Psoas muscle (tissue), 7 donors: ENCODE measurements at regions not wholly inside any gene's neighbourhood (a gene's known extent, or its start where the extent isn't known, plus 50 kb on each side); places are given as distances from the start of the nearest gene placed in this dataset.
"Not testable (repeated sequence)": the region's sequence is repeated elsewhere in the genome, so short reads cannot be mapped to it uniquely, and the experiment has no call there.

Experiments used
- ATAC-seq, 4 donors: fragments of 200-7000 bp; cut with Tn5 transposase; one replicate each; pipeline ENCODE4 v1.9.1; 2020; ENCODE audit warnings: moderate library complexity in 3 of 4, mild to moderate bottlenecking in 2 of 4
- DNase-seq, 2 donors: peaks; one replicate each; pipeline ENCODE4 v3.0.0-alpha.2; 2020
- H3K27ac ChIP-seq: fragments of 200-600 bp; one replicate; pipeline ENCODE4 v1.8.0; 2022
- H3K27me3 ChIP-seq, 3 donors: fragments of 200-600 bp in 1 of 3; one replicate each; pipeline versions ENCODE4 v1.6.1 to v1.8.0; 2013 to 2022; ENCODE audit warnings: low read length in 2 of 3, mild to moderate bottlenecking in 2 of 3, moderate library complexity in 1 of 3; ENCODE audit not compliant: insufficient read depth in 3 of 3
- H3K36me3 ChIP-seq, 2 donors: fragments of 200-600 bp in 1 of 2; one replicate each; pipeline versions ENCODE4 v1.6.1 to v1.8.0; 2013 to 2022; ENCODE audit warnings: low read depth in 1 of 2, mild to moderate bottlenecking in 1 of 2, moderate library complexity in 1 of 2; ENCODE audit not compliant: insufficient read depth in 1 of 2
- H3K4me1 ChIP-seq: fragments of 200-600 bp; one replicate; pipeline ENCODE4 v1.8.0; 2022
- H3K4me3 ChIP-seq: fragments of 200-600 bp; one replicate; pipeline ENCODE4 v1.8.0; 2022; ENCODE audit warnings: mild to moderate bottlenecking
- H3K9me3 ChIP-seq: fragments of 200-600 bp; one replicate; pipeline ENCODE4 v1.8.0; 2022
- WGBS, 3 donors: extraction: QIAGEN DNeasy Blood & Tissue Kit; methylation state at CpG; one replicate each; pipeline versions ENCODE4 v1.1.6 to v1.1.7; 2013; 5-methylcytosine and 5-hydroxymethylcytosine counted together
- intact Hi-C, 2 donors: fragments of 100-400 bp; cut with DNase I; formaldehyde crosslinking; loops; one replicate each; pipeline versions ENCODE4 v1.11.0 to v1.14.2; 2022
- TF ChIP-seq, protein P1 (sequence below): fragments of 200-600 bp; IDR thresholded peaks from one replicate; pipeline ENCODE4 v1.8.0; 2022; ENCODE audit warnings: antibody characterized with exemption
- donor health status: healthy with polysubstance abuse.
- donor health status: DM: no; HTN: no; CAD: no; lungs with moderate emphysema.
- donor health status: Bipolar disorder and iron deficiency.
- donor health status: healthy.
- donor health status: DM: yes; HTN: yes; CAD: no.
- donor health status: DM: no; HTN: no; CAD: no.
- donor health status: DM: yes; HTN: yes; CAD: no.

DNA sequence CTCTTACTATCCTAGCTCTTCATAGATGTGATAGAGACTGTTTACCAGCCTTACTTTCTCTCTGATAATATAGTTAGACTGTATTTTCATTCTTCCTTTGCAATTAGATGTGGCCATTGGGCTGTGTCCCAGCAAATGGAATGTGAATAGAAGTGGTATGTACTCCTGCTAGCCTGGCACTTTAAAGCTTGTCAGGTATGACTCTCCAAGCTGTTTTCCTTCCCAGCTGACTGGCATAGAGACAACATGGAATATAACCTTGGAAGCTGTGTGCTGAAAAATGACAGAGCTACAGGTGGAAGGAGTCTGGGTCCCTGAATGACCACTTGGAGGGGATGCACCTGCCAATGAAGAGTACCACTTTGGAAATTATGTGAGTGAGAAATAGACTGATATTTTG, 116.2 kb downstream of the DIRAS2 start:
- H3K4me1 ChIP-seq = no peaks in the 10 kb centered on the region
- no peak for ATAC-seq
- TF ChIP-seq, protein P1, sequence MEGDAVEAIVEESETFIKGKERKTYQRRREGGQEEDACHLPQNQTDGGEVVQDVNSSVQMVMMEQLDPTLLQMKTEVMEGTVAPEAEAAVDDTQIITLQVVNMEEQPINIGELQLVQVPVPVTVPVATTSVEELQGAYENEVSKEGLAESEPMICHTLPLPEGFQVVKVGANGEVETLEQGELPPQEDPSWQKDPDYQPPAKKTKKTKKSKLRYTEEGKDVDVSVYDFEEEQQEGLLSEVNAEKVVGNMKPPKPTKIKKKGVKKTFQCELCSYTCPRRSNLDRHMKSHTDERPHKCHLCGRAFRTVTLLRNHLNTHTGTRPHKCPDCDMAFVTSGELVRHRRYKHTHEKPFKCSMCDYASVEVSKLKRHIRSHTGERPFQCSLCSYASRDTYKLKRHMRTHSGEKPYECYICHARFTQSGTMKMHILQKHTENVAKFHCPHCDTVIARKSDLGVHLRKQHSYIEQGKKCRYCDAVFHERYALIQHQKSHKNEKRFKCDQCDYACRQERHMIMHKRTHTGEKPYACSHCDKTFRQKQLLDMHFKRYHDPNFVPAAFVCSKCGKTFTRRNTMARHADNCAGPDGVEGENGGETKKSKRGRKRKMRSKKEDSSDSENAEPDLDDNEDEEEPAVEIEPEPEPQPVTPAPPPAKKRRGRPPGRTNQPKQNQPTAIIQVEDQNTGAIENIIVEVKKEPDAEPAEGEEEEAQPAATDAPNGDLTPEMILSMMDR = no peak
- no peaks in the 10 kb centered on the region for H3K9me3 ChIP-seq
- peaks cover 0 to 5% (median 3%) of the 10 kb centered on the region in 3 donors for H3K27me3 ChIP-seq
- intact Hi-C loops = no loop called here
- H3K27ac ChIP-seq = no peak overlapping the region
- DNase-seq = no peak
- no peaks in the 10 kb centered on the region for H3K36me3 ChIP-seq
- no peak overlapping the region for H3K4me3 ChIP-seq

DNA sequence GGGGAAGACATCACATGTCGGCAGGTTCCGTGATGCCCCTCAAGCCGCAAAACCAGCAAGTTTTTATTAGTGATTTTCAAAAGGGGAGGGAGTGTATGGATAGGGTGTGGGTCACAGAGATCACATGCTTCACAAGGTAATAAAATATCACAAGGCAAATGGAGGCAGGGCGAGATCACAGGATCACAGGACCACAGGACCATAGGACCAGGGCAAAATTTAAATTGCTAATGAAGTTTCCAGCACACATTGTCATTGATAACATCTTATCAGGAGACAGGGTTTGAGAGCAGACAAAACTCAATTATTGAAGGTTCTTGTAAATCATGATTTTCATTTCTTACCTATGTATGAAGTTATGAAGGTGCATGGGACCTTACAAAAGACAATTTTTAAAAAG, 106.5 kb downstream of the DIRAS2 start:
- H3K27ac ChIP-seq, intact Hi-C loops, DNase-seq, H3K27me3 ChIP-seq, H3K36me3 ChIP-seq, H3K4me3 ChIP-seq, ATAC-seq, H3K4me1 ChIP-seq, H3K9me3 ChIP-seq: not testable (repeated sequence)
- WGBS, 3 donors = 78 to 80% (median 79%) methylated on average over 4 of the region's 4 CpGs

DNA sequence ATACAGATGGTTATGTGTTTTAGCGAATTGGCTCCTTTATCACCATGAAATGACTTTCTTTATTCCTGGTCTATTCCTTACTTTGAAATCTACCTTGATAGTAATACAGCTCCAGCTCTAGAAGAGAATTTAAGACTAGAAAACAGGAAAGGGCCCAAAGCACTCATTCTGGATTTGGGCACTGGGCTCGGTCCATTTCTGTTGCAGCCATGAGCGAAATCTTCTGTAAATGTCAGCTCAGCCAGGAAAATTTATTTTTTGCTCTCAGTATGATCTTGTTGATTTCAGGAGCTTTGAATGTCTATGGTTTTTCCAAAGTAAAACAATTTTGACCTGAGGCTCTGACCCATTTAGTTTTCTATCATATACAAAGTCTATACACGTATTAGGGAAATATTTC, 104.1 kb downstream of the DIRAS2 start:
- TF ChIP-seq, protein P1 = no peak
- no peak overlapping the region for H3K27ac ChIP-seq

DNA sequence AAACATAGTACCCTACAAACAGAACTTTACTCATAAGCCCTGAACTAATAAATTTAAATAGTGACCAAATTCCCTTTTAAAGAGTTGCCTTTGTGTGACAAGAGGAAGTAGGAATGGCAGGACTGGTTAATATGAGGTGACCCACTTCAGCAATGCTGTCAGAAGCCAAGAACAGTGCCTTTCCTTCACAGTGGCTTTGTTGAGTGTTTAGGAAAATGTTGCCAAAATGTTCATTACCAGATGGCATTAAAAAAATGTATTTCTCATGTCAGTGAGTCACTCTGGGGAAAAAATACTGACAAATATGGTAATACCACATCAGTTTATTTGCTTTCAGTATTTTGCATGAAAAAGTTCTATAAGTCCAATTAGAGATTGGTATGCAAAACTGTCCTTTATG, 103.3 kb downstream of the DIRAS2 start:
- no peaks in the 10 kb centered on the region for H3K36me3 ChIP-seq
- DNase-seq (no peak), ATAC-seq (no peak)
- H3K27ac ChIP-seq = no peak overlapping the region
- H3K27me3 ChIP-seq = no peaks in the 10 kb centered on the region
- H3K9me3 ChIP-seq = no peaks in the 10 kb centered on the region
- no peaks in the 10 kb centered on the region for H3K4me1 ChIP-seq
- no peak overlapping the region for H3K4me3 ChIP-seq
- TF ChIP-seq, protein P1 = no peak
- intact Hi-C loops = no loop called here

More for the DNA sequence above, 104.1 kb downstream of the DIRAS2 start:
- Histone ChIP-seq H3K36me3 (no peaks in the 10 kb centered on the region), H3K9me3 (no peaks in the 10 kb centered on the region), H3K4me3 (no peak overlapping the region), H3K27me3 (no peaks in the 10 kb centered on the region), H3K4me1 (no peaks in the 10 kb centered on the region)
- intact Hi-C loops = no loop called here
- DNase-seq = no peak
- ATAC-seq = no peak
- 85 to 91% (median 85%) methylated on average over 4 of the region's 4 CpGs for WGBS, 3 donors

DNA sequence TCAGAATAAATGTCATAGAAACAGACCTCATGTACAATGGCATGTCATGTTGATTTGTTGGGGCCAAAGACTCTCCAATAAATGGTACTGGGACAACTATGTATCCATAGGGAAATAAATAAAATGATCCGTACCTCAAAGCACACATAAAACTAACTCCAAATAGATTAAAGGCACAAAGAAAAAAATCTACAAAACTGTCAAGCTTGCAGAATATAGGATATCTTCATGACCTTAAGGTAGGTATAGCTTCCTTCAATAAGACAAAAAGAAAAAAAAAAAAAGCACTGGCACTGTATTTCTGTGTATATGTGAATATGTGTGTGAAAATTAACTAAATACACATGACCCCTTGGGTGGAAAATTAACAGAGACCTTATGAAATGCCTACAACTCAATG, 101.9 kb downstream of the DIRAS2 start:
- 50 to 90% (median 85%) methylated on average over 1 of the region's 1 CpG for WGBS, 3 donors
- ATAC-seq = no peak
- intact Hi-C loops = loop anchor here in 1 of 2 donors (10.0 kb wide), 1 partner anchor 56 kb away; no protein-coding TSS in a partner anchor
- H3K4me1 ChIP-seq = no peaks in the 10 kb centered on the region
- no peak for DNase-seq
- no peak overlapping the region for H3K27ac ChIP-seq
- H3K4me3 ChIP-seq = no peak overlapping the region
- H3K36me3 ChIP-seq = no peaks in the 10 kb centered on the region
- H3K27me3 ChIP-seq = no peaks in the 10 kb centered on the region
- TF ChIP-seq, protein P1 = no peak
- H3K9me3 ChIP-seq = no peaks in the 10 kb centered on the region
